ENCODE measurements at regions not wholly inside any gene's neighbourhood (a gene's known extent, or its start where the extent isn't known, plus 50 kb on each side); places are given as distances from the start of the nearest gene placed in this dataset.

- TF ChIP-seq TEAD4 (CRISPR knock-in tag; IDR thresholded peaks at IDR 0.05) (no peak), FOXJ3 (CRISPR knock-in tag; IDR thresholded peaks at IDR 0.05; ENCODE audit: borderline replicate concordance) (no peak)
Measured at GRCh38 chr1:4978660-4979390, 324.4 kb downstream of the AJAP1 start (continued).

- ATAC-seq (no peak), DNase-seq (ENCODE audit: low spot score) (no peak)
- Mint-ChIP-seq H3K27me3 (ENCODE audit: low read depth) (peaks cover 12% of the 10 kb centered on the region; the same call in 1 of the 2 replicates), H3K27ac (no peak overlapping the region), H3K4me1 (no peaks in the 10 kb centered on the region), H3K4me3 (no peak overlapping the region), H3K36me3 (peaks cover 71% of the 10 kb centered on the region), H3K9me3 (peaks cover 68% of the 10 kb centered on the region)
- no peak for TF ChIP-seq TP53 (CRISPR knock-in tag; IDR thresholded peaks at IDR 0.05)
- TF ChIP-seq CDX4 (CRISPR knock-in tag; IDR thresholded peaks at IDR 0.05; ENCODE audit: borderline replicate concordance), result no peak
- TF ChIP-seq STAT6 (CRISPR knock-in tag; conservative IDR thresholded peaks at IDR 0.05; ENCODE audit: low read depth), result no peak
- TF ChIP-seq RELA (CRISPR knock-in tag; IDR thresholded peaks at IDR 0.05; ENCODE audit: borderline replicate concordance), result no peak
- TF ChIP-seq JAZF1 (CRISPR knock-in tag; IDR thresholded peaks at IDR 0.05), result no peak
- no peak for TF ChIP-seq ETV6 (CRISPR knock-in tag; IDR thresholded peaks at IDR 0.05)
- no peak for TF ChIP-seq PRDM15 (CRISPR knock-in tag; IDR thresholded peaks at IDR 0.05)
- no peak for TF ChIP-seq ELF4 (CRISPR knock-in tag; IDR thresholded peaks at IDR 0.05; ENCODE audit: low read depth)
- no peak for TF ChIP-seq ZNF671 (CRISPR knock-in tag; IDR thresholded peaks at IDR 0.05)
- no peak for TF ChIP-seq ZNF219 (CRISPR knock-in tag; IDR thresholded peaks at IDR 0.05; ENCODE audit: borderline replicate concordance)
- no peak for TF ChIP-seq CBFB (CRISPR knock-in tag; IDR thresholded peaks at IDR 0.05; ENCODE audit: low read depth)
- ChIA-PET POLR2A (no interaction called here), CTCF (no interaction called here)
Measured at GRCh38 chr1:4977701-4978100, 323.3 kb downstream of the AJAP1 start.

- CTCF ChIA-PET, result no interaction called here
- no peak overlapping the region for H3K4me3 Mint-ChIP-seq
- POLR2A ChIA-PET, result no interaction called here
- no peak for DNase-seq (ENCODE audit: low spot score)
- peaks cover 12% of the 10 kb centered on the region; the same call in 1 of the 2 replicates for H3K27me3 Mint-ChIP-seq (ENCODE audit: low read depth)
- no peak overlapping the region for H3K27ac Mint-ChIP-seq
- H3K36me3 Mint-ChIP-seq, result peaks cover 69% of the 10 kb centered on the region
- no peak for ATAC-seq
- no peaks in the 10 kb centered on the region for H3K4me1 Mint-ChIP-seq
- peaks cover 66% of the 10 kb centered on the region for H3K9me3 Mint-ChIP-seq
- TF ChIP-seq E2F5 (CRISPR knock-in tag; IDR thresholded peaks at IDR 0.05) (no peak), ZSCAN18 (CRISPR knock-in tag; IDR thresholded peaks at IDR 0.05) (no peak), NFATC4 (CRISPR knock-in tag; IDR thresholded peaks at IDR 0.05) (no peak), NR2C2 (CRISPR knock-in tag; IDR thresholded peaks at IDR 0.05) (no peak), ZMAT4 (CRISPR knock-in tag; IDR thresholded peaks at IDR 0.05) (no peak), ZNF121 (CRISPR knock-in tag; IDR thresholded peaks at IDR 0.05) (no peak), ZNF396 (CRISPR knock-in tag; IDR thresholded peaks at IDR 0.05; ENCODE audit: borderline replicate concordance) (no peak), GTF2I (CRISPR knock-in tag; conservative IDR thresholded peaks at IDR 0.05) (no peak), SOX15 (CRISPR knock-in tag; IDR thresholded peaks at IDR 0.05) (no peak)
Measured at GRCh38 chr1:4976859-4977440, 322.5 kb downstream of the AJAP1 start.

Data from WTC11 (cell line).